ENCODE measurements at regions not wholly inside any gene's neighbourhood (a gene's known extent, or its start where the extent isn't known, plus 50 kb on each side); places are given as distances from the start of the nearest gene placed in this dataset.

GRCh38 chr13:26834646-26835045 is 74.1 kb upstream of the GPR12 start:
- no peak overlapping the region for H3K4me3 ChIP-seq (ENCODE audit: low read length)
- TF ChIP-seq CTCF (conservative IDR thresholded peaks at IDR 0.05; ENCODE audit: low read depth, low read length), result no peak
- no peak for DNase-seq (ENCODE audit: low read depth)

DNA sequence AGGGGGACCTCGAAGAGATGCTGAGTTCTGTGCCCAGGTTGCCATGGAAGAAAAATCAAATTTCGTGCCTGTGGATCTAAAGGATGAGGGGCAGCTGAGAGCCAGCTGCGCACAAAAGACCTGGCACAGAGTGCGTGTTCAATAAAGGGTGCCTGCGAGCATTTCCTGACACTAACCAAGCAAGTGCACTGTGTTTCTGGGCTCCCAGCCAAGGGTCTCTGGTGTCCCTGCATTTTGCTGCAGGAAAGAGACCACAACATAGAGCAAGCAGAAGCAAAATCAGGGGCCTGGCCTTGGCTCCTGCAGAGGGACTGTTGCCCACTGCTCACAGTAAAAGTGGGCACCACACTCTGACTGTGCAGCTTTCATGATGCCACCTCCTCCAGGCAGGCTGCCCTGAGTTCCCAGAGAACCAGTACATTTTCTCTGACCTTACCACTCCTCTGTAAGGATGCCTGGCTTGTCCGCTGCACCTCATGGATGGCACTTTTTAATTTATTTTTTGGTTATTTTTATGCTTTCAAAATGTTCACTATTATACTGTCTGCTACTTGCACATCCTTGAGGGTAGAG is 70.8 kb upstream of the GPR12 start:
- no peak overlapping the region for H3K4me3 ChIP-seq (ENCODE audit: low read length)
- no peak for DNase-seq (ENCODE audit: low read depth)
- no peak for TF ChIP-seq CTCF (conservative IDR thresholded peaks at IDR 0.05; ENCODE audit: low read depth, low read length)

- no peak overlapping the region for H3K4me3 ChIP-seq (ENCODE audit: low read length)
- DNase-seq (ENCODE audit: low read depth), result no peak
- TF ChIP-seq CTCF (conservative IDR thresholded peaks at IDR 0.05; ENCODE audit: low read depth, low read length), result no peak
Measured at GRCh38 chr13:26829716-26830115, 69.1 kb upstream of the GPR12 start.

GRCh38 chr13:26824581-26824980 is 64.0 kb upstream of the GPR12 start:
- H3K4me3 ChIP-seq (ENCODE audit: low read length), result no peak overlapping the region
- no peak for TF ChIP-seq CTCF (conservative IDR thresholded peaks at IDR 0.05; ENCODE audit: low read depth, low read length)
- no peak for DNase-seq (ENCODE audit: low read depth)

DNA sequence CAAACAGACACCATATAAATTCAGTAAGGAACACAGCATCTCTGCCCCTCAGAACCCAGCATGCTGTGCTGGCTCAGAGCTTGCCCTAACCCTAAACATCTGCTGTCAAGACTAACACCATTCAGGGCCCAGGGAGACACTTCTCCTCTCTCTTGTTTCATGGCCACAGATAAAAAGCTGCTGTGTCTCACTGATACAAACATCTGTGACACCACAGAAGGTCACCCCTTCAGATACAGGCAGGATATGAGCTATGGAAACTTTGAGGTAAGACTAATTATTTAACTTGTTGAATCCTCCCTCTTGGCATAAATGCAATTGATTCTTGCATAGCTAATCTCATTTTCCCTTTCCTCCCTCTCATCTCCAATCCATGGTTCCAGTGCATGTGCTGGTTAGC is 61.6 kb upstream of the GPR12 start:
- DNase-seq (ENCODE audit: low read depth), result no peak
- no peak for TF ChIP-seq CTCF (conservative IDR thresholded peaks at IDR 0.05; ENCODE audit: low read depth, low read length)
- H3K4me3 ChIP-seq (ENCODE audit: low read length), result no peak overlapping the region

DNA sequence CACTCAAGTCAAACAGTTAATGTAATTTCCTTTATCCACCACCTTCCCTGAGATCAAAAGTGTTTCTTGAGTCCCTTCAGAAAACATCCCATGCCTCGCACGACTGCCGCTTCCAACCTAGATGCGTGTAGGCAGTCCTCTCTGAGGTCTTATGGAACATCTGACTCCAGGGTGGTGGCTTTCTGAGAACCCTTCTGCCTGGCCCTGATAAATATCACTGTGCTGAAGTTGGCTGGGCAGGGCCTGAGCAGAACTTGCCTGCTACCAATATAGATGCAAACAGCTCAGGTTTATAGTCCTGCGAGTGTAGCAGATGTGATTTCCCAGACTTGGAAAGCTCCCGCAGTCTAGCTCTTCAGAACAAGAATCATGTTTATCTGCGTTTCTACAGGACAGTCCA is 61.1 kb upstream of the GPR12 start:
- DNase-seq (ENCODE audit: low read depth), result no peak
- TF ChIP-seq CTCF (conservative IDR thresholded peaks at IDR 0.05; ENCODE audit: low read depth, low read length), result no peak
- no peak overlapping the region for H3K4me3 ChIP-seq (ENCODE audit: low read length)

- no peak for TF ChIP-seq CTCF (conservative IDR thresholded peaks at IDR 0.05; ENCODE audit: low read depth, low read length)
- H3K4me3 ChIP-seq (ENCODE audit: low read length), result no peak overlapping the region
- DNase-seq (ENCODE audit: low read depth), result no peak
Measured at GRCh38 chr13:26820871-26821270, 60.3 kb upstream of the GPR12 start.

Measured in retinal pigment epithelial cell (primary cell).